GM12878 (cell line): ENCODE measurements at regions not wholly inside any gene's neighbourhood (a gene's known extent, or its start where the extent isn't known, plus 50 kb on each side); places are given as distances from the start of the nearest gene placed in this dataset.

Source experiments
- POLR2A ChIP-seq: IDR thresholded peaks from 2 replicates; pipeline ENCODE4 v1.6.1; 2011; ENCODE audit warnings: low read depth, mild to moderate bottlenecking, low read length
- SIN3A ChIP-seq: IDR thresholded peaks from 2 replicates; pipeline ENCODE4 v1.6.1; 2012; ENCODE audit warnings: low read depth, low read length, improper control_type of control experiment
- SP1 ChIP-seq: IDR thresholded peaks from one replicate; pipeline ENCODE4 v1.6.1; 2011; ENCODE audit warnings: low read depth, low read length
- TF ChIP-seq, protein P1 (sequence below): fragments of 150-350 bp; IDR thresholded peaks from 2 replicates; pipeline ENCODE4 v1.6.1; 2014; ENCODE audit warnings: mild to moderate bottlenecking, low read depth, low read length
- TF ChIP-seq, protein P2 (sequence below), 3 experiments: IDR thresholded peaks in 2 of 3; conservative IDR thresholded peaks in 1 of 3; 2 replicates each; pipeline ENCODE4 v1.5.1; 2011; ENCODE audit warnings: low read depth in 3 of 3, low read length in 3 of 3, mild to moderate bottlenecking in 3 of 3, control low read depth in 2 of 3, moderate library complexity in 2 of 3, inconsistent platforms in 1 of 3, mixed read lengths in 1 of 3; ENCODE audit not compliant: control insufficient read depth in 2 of 3, insufficient read depth in 1 of 3; ENCODE audit errors: extremely low read depth in 1 of 3
- TF ChIP-seq, protein P3 (sequence below): fragments of 450-650 bp; IDR thresholded peaks from 2 replicates; pipeline ENCODE4 v1.6.1; 2016; ENCODE audit warnings: mild to moderate bottlenecking, moderate library complexity, borderline replicate concordance
- TF ChIP-seq, protein P4 (sequence below): fragments of 450-650 bp; IDR thresholded peaks from 2 replicates; pipeline ENCODE4 v1.6.1; 2017; ENCODE audit warnings: mild to moderate bottlenecking, low read depth, inconsistent platforms; ENCODE audit not compliant: poor library complexity, severe bottlenecking

DNA sequence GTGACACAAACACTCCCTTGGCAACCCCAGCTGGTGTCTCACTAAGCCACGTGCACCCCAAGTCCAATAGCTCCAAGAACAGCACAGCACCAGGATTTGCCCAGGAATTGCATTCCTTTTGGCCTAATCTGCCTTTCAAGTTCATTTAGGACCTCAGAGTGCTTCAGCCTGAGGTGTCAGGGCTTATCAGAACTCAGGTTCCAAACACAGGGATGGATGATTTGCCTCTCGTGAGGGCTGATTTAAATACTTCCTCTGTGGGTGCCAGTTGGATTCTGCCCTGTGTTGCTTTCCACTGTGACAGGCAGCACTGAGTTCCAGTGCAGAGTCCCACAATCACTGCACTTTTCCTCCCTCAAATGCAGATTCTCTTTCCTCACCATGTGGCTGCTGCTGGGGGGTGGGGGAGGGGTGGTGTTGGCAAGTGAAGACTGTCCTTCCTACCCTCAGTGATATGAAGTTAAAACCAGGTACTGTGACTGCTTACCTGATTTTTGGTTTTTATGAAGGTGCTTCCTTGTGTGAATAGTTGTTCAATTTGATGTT is 204.3 kb upstream of the STAC start (continued):
- TF ChIP-seq, protein P1, sequence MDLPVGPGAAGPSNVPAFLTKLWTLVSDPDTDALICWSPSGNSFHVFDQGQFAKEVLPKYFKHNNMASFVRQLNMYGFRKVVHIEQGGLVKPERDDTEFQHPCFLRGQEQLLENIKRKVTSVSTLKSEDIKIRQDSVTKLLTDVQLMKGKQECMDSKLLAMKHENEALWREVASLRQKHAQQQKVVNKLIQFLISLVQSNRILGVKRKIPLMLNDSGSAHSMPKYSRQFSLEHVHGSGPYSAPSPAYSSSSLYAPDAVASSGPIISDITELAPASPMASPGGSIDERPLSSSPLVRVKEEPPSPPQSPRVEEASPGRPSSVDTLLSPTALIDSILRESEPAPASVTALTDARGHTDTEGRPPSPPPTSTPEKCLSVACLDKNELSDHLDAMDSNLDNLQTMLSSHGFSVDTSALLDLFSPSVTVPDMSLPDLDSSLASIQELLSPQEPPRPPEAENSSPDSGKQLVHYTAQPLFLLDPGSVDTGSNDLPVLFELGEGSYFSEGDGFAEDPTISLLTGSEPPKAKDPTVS: no peak
- TF ChIP-seq, protein P2, sequence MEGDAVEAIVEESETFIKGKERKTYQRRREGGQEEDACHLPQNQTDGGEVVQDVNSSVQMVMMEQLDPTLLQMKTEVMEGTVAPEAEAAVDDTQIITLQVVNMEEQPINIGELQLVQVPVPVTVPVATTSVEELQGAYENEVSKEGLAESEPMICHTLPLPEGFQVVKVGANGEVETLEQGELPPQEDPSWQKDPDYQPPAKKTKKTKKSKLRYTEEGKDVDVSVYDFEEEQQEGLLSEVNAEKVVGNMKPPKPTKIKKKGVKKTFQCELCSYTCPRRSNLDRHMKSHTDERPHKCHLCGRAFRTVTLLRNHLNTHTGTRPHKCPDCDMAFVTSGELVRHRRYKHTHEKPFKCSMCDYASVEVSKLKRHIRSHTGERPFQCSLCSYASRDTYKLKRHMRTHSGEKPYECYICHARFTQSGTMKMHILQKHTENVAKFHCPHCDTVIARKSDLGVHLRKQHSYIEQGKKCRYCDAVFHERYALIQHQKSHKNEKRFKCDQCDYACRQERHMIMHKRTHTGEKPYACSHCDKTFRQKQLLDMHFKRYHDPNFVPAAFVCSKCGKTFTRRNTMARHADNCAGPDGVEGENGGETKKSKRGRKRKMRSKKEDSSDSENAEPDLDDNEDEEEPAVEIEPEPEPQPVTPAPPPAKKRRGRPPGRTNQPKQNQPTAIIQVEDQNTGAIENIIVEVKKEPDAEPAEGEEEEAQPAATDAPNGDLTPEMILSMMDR (IDR thresholded peaks at IDR 0.05 in 2 of 3, conservative IDR thresholded peaks at IDR 0.05 in 1 of 3; ENCODE audit: control insufficient read depth in 2 of 3, extremely low read depth in 1 of 3, insufficient read depth in 1 of 3, low read depth in 3 of 3, low read length in 3 of 3): no peak
- TF ChIP-seq POLR2A (no peak), SIN3A (no peak), SP1 (no peak)
- TF ChIP-seq, protein P3, sequence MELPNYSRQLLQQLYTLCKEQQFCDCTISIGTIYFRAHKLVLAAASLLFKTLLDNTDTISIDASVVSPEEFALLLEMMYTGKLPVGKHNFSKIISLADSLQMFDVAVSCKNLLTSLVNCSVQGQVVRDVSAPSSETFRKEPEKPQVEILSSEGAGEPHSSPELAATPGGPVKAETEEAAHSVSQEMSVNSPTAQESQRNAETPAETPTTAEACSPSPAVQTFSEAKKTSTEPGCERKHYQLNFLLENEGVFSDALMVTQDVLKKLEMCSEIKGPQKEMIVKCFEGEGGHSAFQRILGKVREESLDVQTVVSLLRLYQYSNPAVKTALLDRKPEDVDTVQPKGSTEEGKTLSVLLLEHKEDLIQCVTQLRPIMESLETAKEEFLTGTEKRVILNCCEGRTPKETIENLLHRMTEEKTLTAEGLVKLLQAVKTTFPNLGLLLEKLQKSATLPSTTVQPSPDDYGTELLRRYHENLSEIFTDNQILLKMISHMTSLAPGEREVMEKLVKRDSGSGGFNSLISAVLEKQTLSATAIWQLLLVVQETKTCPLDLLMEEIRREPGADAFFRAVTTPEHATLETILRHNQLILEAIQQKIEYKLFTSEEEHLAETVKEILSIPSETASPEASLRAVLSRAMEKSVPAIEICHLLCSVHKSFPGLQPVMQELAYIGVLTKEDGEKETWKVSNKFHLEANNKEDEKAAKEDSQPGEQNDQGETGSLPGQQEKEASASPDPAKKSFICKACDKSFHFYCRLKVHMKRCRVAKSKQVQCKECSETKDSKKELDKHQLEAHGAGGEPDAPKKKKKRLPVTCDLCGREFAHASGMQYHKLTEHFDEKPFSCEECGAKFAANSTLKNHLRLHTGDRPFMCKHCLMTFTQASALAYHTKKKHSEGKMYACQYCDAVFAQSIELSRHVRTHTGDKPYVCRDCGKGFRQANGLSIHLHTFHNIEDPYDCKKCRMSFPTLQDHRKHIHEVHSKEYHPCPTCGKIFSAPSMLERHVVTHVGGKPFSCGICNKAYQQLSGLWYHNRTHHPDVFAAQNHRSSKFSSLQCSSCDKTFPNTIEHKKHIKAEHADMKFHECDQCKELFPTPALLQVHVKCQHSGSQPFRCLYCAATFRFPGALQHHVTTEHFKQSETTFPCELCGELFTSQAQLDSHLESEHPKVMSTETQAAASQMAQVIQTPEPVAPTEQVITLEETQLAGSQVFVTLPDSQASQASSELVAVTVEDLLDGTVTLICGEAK: no peak
- TF ChIP-seq, protein P4, sequence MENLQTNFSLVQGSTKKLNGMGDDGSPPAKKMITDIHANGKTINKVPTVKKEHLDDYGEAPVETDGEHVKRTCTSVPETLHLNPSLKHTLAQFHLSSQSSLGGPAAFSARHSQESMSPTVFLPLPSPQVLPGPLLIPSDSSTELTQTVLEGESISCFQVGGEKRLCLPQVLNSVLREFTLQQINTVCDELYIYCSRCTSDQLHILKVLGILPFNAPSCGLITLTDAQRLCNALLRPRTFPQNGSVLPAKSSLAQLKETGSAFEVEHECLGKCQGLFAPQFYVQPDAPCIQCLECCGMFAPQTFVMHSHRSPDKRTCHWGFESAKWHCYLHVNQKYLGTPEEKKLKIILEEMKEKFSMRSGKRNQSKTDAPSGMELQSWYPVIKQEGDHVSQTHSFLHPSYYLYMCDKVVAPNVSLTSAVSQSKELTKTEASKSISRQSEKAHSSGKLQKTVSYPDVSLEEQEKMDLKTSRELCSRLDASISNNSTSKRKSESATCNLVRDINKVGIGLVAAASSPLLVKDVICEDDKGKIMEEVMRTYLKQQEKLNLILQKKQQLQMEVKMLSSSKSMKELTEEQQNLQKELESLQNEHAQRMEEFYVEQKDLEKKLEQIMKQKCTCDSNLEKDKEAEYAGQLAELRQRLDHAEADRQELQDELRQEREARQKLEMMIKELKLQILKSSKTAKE: no peak
